Calu3 (cell line): ENCODE measurements at regions not wholly inside any gene's neighbourhood (a gene's known extent, or its start where the extent isn't known, plus 50 kb on each side); places are given as distances from the start of the nearest gene placed in this dataset.

ENCODE experiments used
- BruUV-seq: library from RNA; stranded (reverse); fragments of 400-500 nt; replicated peaks from 2 replicates; lab custom pipeline; 2021; lab: Mats Ljungman, UMichigan
- CTCF ChIA-PET: fragments of 300-600 bp; sonication (Branson Sonifier 250); formaldehyde crosslinking; loops from one replicate; lab custom pipeline; 2022; ENCODE audit warnings: antibody characterized with exemption; lab: Charles Lee
- DNase-seq: peaks from one replicate; pipeline ENCODE4 v3.0.0; 2022
- H3K27ac Mint-ChIP-seq: one replicate; pipeline ENCODE4 v1.8.0; 2022; ENCODE audit warnings: mixed read lengths; ENCODE audit not compliant: unreplicated experiment
- H3K27me3 Mint-ChIP-seq: one replicate; pipeline ENCODE4 v1.8.0; 2022; ENCODE audit warnings: mixed read lengths; ENCODE audit not compliant: unreplicated experiment
- H3K36me3 Mint-ChIP-seq: one replicate; pipeline ENCODE4 v1.8.0; 2022; ENCODE audit warnings: mild to moderate bottlenecking, moderate library complexity, mixed read lengths; ENCODE audit not compliant: insufficient read depth, unreplicated experiment
- H3K4me1 Mint-ChIP-seq: one replicate; pipeline ENCODE4 v1.8.0; 2022; ENCODE audit warnings: mild to moderate bottlenecking, low read depth, mixed read lengths; ENCODE audit not compliant: unreplicated experiment
- H3K4me3 Mint-ChIP-seq: one replicate; pipeline ENCODE4 v1.8.0; 2022; ENCODE audit warnings: mild to moderate bottlenecking, low read depth, moderate library complexity, mixed read lengths; ENCODE audit not compliant: unreplicated experiment
- H3K9me3 Mint-ChIP-seq: one replicate; pipeline ENCODE4 v1.8.0; 2022; ENCODE audit warnings: low read depth, mixed read lengths; ENCODE audit not compliant: unreplicated experiment
- CTCF ChIP-seq: fragments of 200-600 bp; IDR thresholded peaks from one replicate; pipeline ENCODE4 v1.8.0; 2022; ENCODE audit warnings: antibody characterized with exemption; ENCODE audit not compliant: unreplicated experiment
- intact Hi-C: fragments of 100-400 bp; cut with micrococcal nuclease; formaldehyde crosslinking; loops from one replicate; pipeline ENCODE4 v1.10.0; 2022; ENCODE audit not compliant: unreplicated experiment

GRCh38 chr15:37368961-37369360 is 268.6 kb upstream of the MEIS2 start:
- H3K36me3 Mint-ChIP-seq, result no peaks in the 10 kb centered on the region
- no peaks in the 10 kb centered on the region for H3K27me3 Mint-ChIP-seq
- CTCF ChIA-PET, result no interaction called here
- no peak overlapping the region for H3K27ac Mint-ChIP-seq
- H3K4me3 Mint-ChIP-seq, result no peak overlapping the region
- intact Hi-C loops, result no loop called here
- DNase-seq, result no peak
- no peaks in the 10 kb centered on the region for H3K4me1 Mint-ChIP-seq
- H3K9me3 Mint-ChIP-seq, result no peaks in the 10 kb centered on the region
- no peak for TF ChIP-seq CTCF
- no TSS peak for BruUV-seq

GRCh38 chr15:37370941-37371340 is 270.6 kb upstream of the MEIS2 start:
- no TSS peak for BruUV-seq
- H3K36me3 Mint-ChIP-seq, result no peaks in the 10 kb centered on the region
- TF ChIP-seq CTCF, result no peak
- CTCF ChIA-PET, result no interaction called here
- no peak for DNase-seq
- intact Hi-C loops, result no loop called here
- no peak overlapping the region for H3K4me3 Mint-ChIP-seq
- H3K9me3 Mint-ChIP-seq, result no peaks in the 10 kb centered on the region
- H3K27ac Mint-ChIP-seq, result no peak overlapping the region
- H3K4me1 Mint-ChIP-seq, result no peaks in the 10 kb centered on the region
- H3K27me3 Mint-ChIP-seq, result no peaks in the 10 kb centered on the region

DNA sequence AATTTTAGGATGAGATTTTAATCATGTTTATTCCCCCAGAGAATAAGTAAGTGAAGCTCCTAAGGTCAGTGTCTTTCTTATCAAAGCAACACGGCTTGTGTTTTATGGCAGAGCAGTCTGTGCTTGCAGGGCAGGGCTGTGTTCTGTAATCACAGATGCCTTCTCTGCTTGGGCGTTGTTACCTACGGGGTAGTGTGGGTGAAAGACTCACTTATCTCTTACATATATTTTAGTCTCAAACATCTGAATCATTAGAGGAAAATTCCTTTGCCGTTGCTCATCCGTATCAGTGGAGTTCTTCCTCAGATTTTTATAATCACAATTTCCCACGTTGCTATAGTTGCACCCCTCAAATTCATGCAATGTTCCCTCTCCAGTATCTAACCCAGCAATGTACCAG is 271.7 kb upstream of the MEIS2 start:
- Mint-ChIP-seq H3K4me3 (no peak overlapping the region), H3K27ac (no peak overlapping the region), H3K9me3 (no peaks in the 10 kb centered on the region), H3K4me1 (no peaks in the 10 kb centered on the region), H3K36me3 (no peaks in the 10 kb centered on the region), H3K27me3 (peaks cover 8% of the 10 kb centered on the region)
- DNase-seq, result no peak
- no peak for TF ChIP-seq CTCF
- intact Hi-C loops, result no loop called here
- CTCF ChIA-PET, result no interaction called here
- no TSS peak for BruUV-seq

DNA sequence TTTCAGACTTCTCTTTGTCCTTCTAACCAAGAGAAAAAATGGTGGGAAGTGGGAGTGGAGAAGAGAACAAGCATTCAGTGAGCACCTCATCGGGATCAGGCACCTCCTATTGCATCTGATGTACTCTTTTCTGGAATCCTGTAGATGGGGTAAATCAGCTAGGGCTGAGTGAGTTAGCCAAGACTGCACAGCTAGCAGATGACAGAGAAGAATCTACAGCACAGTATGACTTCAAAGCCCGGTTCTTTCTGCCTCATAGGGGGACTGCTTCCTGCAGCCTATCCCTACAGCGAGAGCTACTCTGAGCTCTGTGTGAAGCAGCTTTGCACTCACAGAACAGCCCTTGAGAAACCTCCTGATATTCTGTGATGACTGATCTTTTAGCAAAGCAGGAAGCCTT is 275.2 kb upstream of the MEIS2 start:
- CTCF ChIA-PET, result no interaction called here
- Mint-ChIP-seq H3K4me1 (no peaks in the 10 kb centered on the region), H3K9me3 (no peaks in the 10 kb centered on the region), H3K36me3 (no peaks in the 10 kb centered on the region), H3K4me3 (no peak overlapping the region), H3K27ac (no peak overlapping the region), H3K27me3 (peaks cover 13% of the 10 kb centered on the region)
- no peak for TF ChIP-seq CTCF
- no TSS peak for BruUV-seq
- intact Hi-C loops, result no loop called here
- DNase-seq, result no peak

GRCh38 chr15:37377428-37377827 is 277.1 kb upstream of the MEIS2 start:
- Mint-ChIP-seq H3K36me3 (no peaks in the 10 kb centered on the region), H3K27ac (no peak overlapping the region), H3K27me3 (peaks cover 13% of the 10 kb centered on the region), H3K4me1 (no peaks in the 10 kb centered on the region), H3K4me3 (no peak overlapping the region), H3K9me3 (peaks cover 4% of the 10 kb centered on the region)
- intact Hi-C loops, result no loop called here
- no peak for DNase-seq
- no peak for TF ChIP-seq CTCF
- no TSS peak for BruUV-seq
- CTCF ChIA-PET, result no interaction called here
